Endothelial cell of umbilical vein (primary cell): ENCODE measurements at regions not wholly inside any gene's neighbourhood (a gene's known extent, or its start where the extent isn't known, plus 50 kb on each side); places are given as distances from the start of the nearest gene placed in this dataset.

Source experiments
- BruUV-seq: library from RNA; stranded (reverse); fragments of 400-500 nt; replicated peaks from 2 replicates; lab custom pipeline; 2021; lab: Mats Ljungman, UMichigan
- CTCF ChIA-PET: fragments of 300-600, 350-600 bp; sonication (Branson Sonifier 250); formaldehyde crosslinking; loops from one replicate; lab custom pipeline; 2021; ENCODE audit warnings: antibody characterized with exemption, inconsistent platforms; lab: Charles Lee
- POLR2A ChIA-PET: fragments of 300-600, 350-600 bp; sonication (Branson Sonifier 250); formaldehyde crosslinking; loops from one replicate; lab custom pipeline; 2021; ENCODE audit warnings: antibody characterized with exemption, inconsistent platforms; lab: Charles Lee
- DNase-seq: peaks from one replicate; pipeline ENCODE4 v3.0.0-alpha.2; 2011; ENCODE audit warnings: low read depth, low spot score
- FAIRE-seq: peaks from 2 replicates; lab custom pipeline; 2011; peaks lifted over from hg19 to GRCh38; lab: Jason Lieb, UNC
- H2AFZ ChIP-seq: 2 replicates; pipeline ENCODE4 v1.6.0; 2012; ENCODE audit warnings: low read depth, low read length, control low read depth, inconsistent platforms
- H3K27ac ChIP-seq: 2 replicates; pipeline ENCODE4 v1.5.1; 2011; ENCODE audit warnings: low read depth, mild to moderate bottlenecking, control low read depth, low read length, moderate library complexity; ENCODE audit not compliant: insufficient read depth
- H3K27me3 ChIP-seq, 2 experiments: 2 replicates each; pipeline versions ENCODE4 v1.6.0 to v1.6.1; 2011; ENCODE audit warnings: low read length in 2 of 2, mixed read lengths in 1 of 2; ENCODE audit not compliant: control insufficient read depth in 2 of 2, insufficient read depth in 2 of 2
- H3K36me3 ChIP-seq, 2 experiments: 2 replicates in 1 of 2; 3 replicates in 1 of 2; pipeline ENCODE4 v1.5.1; 2011; ENCODE audit warnings: low read length in 2 of 2, mild to moderate bottlenecking in 1 of 2, moderate library complexity in 1 of 2; ENCODE audit not compliant: control insufficient read depth in 2 of 2, insufficient read depth in 2 of 2; ENCODE audit errors: extremely low read depth in 1 of 2
- H3K4me1 ChIP-seq: 3 replicates; pipeline ENCODE4 v1.5.1; 2011; ENCODE audit warnings: mild to moderate bottlenecking, low read length; ENCODE audit not compliant: control insufficient read depth, insufficient read depth; ENCODE audit errors: extremely low read depth
- H3K4me2 ChIP-seq: 2 replicates; pipeline ENCODE4 v1.6.1; 2011; ENCODE audit warnings: low read length, control low read depth, mixed read lengths; ENCODE audit not compliant: insufficient read depth
- H3K4me3 ChIP-seq, 3 experiments: fragments of 200-600 bp in 1 of 3; sonication (generic), shearing (Covaris generic) in 1 of 3; replicated peaks in 1 of 3; 2 replicates each; pipeline ENCODE4 v1.5.1; 2011 to 2016; ENCODE audit warnings: control low read depth in 3 of 3, low read length in 3 of 3, mild to moderate bottlenecking in 2 of 3, inconsistent platforms in 1 of 3, low read depth in 1 of 3, moderate library complexity in 1 of 3; ENCODE audit not compliant: insufficient read depth in 1 of 3
- H3K79me2 ChIP-seq: 2 replicates; pipeline ENCODE4 v1.6.0; 2012; ENCODE audit warnings: low read length, inconsistent platforms; ENCODE audit not compliant: control insufficient read depth, insufficient read depth
- H3K9ac ChIP-seq: replicated peaks from 2 replicates; pipeline ENCODE3; 2011; ENCODE audit warnings: low read length, control low read depth; ENCODE audit not compliant: insufficient read depth; ENCODE audit errors: extremely low read depth
- H3K9me1 ChIP-seq: replicated peaks from 3 replicates; pipeline ENCODE4 v1.6.0; 2011; ENCODE audit warnings: mild to moderate bottlenecking, low read length; ENCODE audit not compliant: control insufficient read depth, insufficient read depth; ENCODE audit errors: extremely low read depth
- H3K9me3 ChIP-seq: replicated peaks from 2 replicates; pipeline ENCODE4 v1.5.1; 2012; ENCODE audit warnings: low read length, inconsistent platforms; ENCODE audit not compliant: control insufficient read depth, insufficient read depth
- H4K20me1 ChIP-seq: replicated peaks from 2 replicates; pipeline ENCODE3; 2011; ENCODE audit warnings: mild to moderate bottlenecking, low read length; ENCODE audit not compliant: control insufficient read depth, insufficient read depth; ENCODE audit errors: extremely low read depth
- CTCF ChIP-seq, 2 donors: IDR thresholded peaks; 1 replicate in 1 of 2; 2 replicates in 1 of 2; pipeline ENCODE4 v1.5.1; 2011; ENCODE audit warnings: low read length in 2 of 2, mild to moderate bottlenecking in 2 of 2, moderate library complexity in 2 of 2, control low read depth in 1 of 2, inconsistent platforms in 1 of 2, low read depth in 1 of 2; ENCODE audit not compliant: insufficient read depth in 1 of 2; ENCODE audit errors: extremely low read depth in 1 of 2
- EZH2 ChIP-seq: IDR thresholded peaks from 2 replicates; pipeline ENCODE4 v1.6.1; 2012; ENCODE audit warnings: borderline replicate concordance, low read depth, mild to moderate bottlenecking, moderate library complexity, low read length, inconsistent platforms; ENCODE audit not compliant: severe bottlenecking
- FOS ChIP-seq: IDR thresholded peaks from 2 replicates; pipeline ENCODE4 v1.6.1; 2011; ENCODE audit warnings: mild to moderate bottlenecking, low read length, moderate library complexity, borderline replicate concordance; ENCODE audit not compliant: insufficient read depth
- GATA2 ChIP-seq: IDR thresholded peaks from 2 replicates; pipeline ENCODE4 v1.7.0; 2011; ENCODE audit warnings: low read depth, mild to moderate bottlenecking, moderate library complexity, mixed read lengths, low read length; ENCODE audit not compliant: insufficient read length, insufficient read depth
- JUN ChIP-seq: IDR thresholded peaks from 2 replicates; pipeline ENCODE4 v1.6.1; 2011; ENCODE audit warnings: borderline replicate concordance, low read depth; ENCODE audit not compliant: insufficient read length, insufficient read depth
- MYC ChIP-seq: IDR thresholded peaks from one replicate; pipeline ENCODE4 v1.6.1; 2011; ENCODE audit warnings: mild to moderate bottlenecking, low read depth, low read length
- POLR2A ChIP-seq: IDR thresholded peaks from 2 replicates; pipeline ENCODE4 v1.6.1; 2012; ENCODE audit warnings: low read depth, mild to moderate bottlenecking, control low read depth, low read length
- POLR2AphosphoS5 ChIP-seq: IDR thresholded peaks from 2 replicates; pipeline ENCODE4 v1.6.1; 2012; ENCODE audit warnings: low read depth, mild to moderate bottlenecking, control low read depth, low read length, moderate library complexity; ENCODE audit not compliant: insufficient read depth
- dilution Hi-C: fragments of 300-500 bp; cut with MboI; formaldehyde crosslinking; loops from one replicate; pipeline ENCODE4 v1.15.0; 2019; ENCODE audit warnings: low sequenced_read_pairs; ENCODE audit not compliant: extremely low pct_ligation_motif_present
- intact Hi-C: fragments of 100-400 bp; cut with micrococcal nuclease; formaldehyde crosslinking; loops from one replicate; pipeline ENCODE4 v1.10.0; 2022
- TF ChIP-seq, protein P1 (sequence below): IDR thresholded peaks from 2 replicates; pipeline ENCODE4 v1.6.1; 2011; ENCODE audit not compliant: insufficient read depth, insufficient read length

DNA sequence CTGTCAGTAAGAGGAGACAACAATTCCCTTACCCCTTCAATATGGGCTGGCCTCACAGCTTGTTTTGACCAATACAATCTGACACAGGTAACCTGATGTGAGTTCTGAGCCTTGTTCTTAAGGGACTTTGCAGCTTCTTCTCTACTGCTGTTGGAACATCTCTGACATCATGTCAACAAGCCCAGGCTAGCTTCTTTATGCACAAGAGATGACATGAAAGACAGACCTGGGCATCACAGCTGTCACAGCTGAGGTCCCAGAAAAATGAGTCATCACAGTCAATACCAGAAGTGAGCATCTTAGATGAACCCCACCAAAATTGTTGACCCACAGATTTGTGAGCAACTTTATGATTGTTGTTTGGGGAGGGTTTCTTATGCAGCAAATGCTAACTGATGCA is 431.7 kb upstream of the PSMD7 start:
- Histone ChIP-seq H3K27me3 (no peaks in the 10 kb centered on the region), H3K27ac (no peak overlapping the region), H3K9ac (no peak overlapping the region), H3K4me1 (no peaks in the 10 kb centered on the region), H3K36me3 (no peaks in the 10 kb centered on the region), H4K20me1 (no peaks in the 10 kb centered on the region), H2AFZ (no peak overlapping the region), H3K4me3 (no peak overlapping the region), H3K4me2 (no peak overlapping the region), H3K9me1 (no peaks in the 10 kb centered on the region), H3K9me3 (no peaks in the 10 kb centered on the region), H3K79me2 (no peaks in the 10 kb centered on the region)
- DNase-seq (no peak), FAIRE-seq (no peak)
- TF ChIP-seq FOS (no peak), POLR2A (no peak)
- BruUV-seq: no TSS peak
- POLR2A ChIA-PET: no interaction called here
- intact Hi-C loops (no loop called here), dilution Hi-C loops (no loop called here)
- CTCF ChIA-PET: no interaction called here

DNA sequence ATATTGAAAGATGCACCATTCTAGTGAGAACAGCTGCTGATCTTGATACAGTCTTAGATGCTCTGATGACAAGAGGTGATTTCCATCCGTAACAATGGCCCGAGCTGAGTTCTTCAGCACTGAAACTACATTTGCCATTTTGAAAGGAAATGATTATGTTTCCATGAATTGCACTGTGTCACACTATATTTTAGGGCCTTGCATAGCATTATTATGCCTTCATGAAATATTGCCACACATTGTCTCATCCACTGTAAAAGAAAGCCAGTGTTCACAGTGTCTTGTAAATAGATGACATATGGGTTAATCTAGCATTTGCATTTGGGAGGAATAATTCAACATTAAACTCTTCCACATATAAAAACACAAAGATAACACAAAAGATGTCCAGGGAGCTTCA is 438.3 kb upstream of the PSMD7 start:
- Histone ChIP-seq H3K9me1 (no peaks in the 10 kb centered on the region), H3K27me3 (no peaks in the 10 kb centered on the region), H3K9me3 (no peaks in the 10 kb centered on the region), H3K4me1 (no peaks in the 10 kb centered on the region), H2AFZ (no peak overlapping the region), H3K27ac (no peak overlapping the region), H3K4me3 (no peak overlapping the region), H3K4me2 (no peak overlapping the region), H4K20me1 (no peaks in the 10 kb centered on the region), H3K36me3 (no peaks in the 10 kb centered on the region), H3K79me2 (no peaks in the 10 kb centered on the region), H3K9ac (no peak overlapping the region)
- TF ChIP-seq MYC (no peak), FOS (no peak), POLR2AphosphoS5 (no peak), POLR2A (no peak), EZH2 (no peak), GATA2 (no peak), JUN (no peak), CTCF (IDR thresholded peaks at IDR 0.05; ENCODE audit: extremely low read depth in 1 of 2, insufficient read depth in 1 of 2, low read depth in 1 of 2, low read length in 2 of 2) (no peak)
- TF ChIP-seq, protein P1, sequence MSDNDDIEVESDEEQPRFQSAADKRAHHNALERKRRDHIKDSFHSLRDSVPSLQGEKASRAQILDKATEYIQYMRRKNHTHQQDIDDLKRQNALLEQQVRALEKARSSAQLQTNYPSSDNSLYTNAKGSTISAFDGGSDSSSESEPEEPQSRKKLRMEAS: no peak
- intact Hi-C loops: no loop called here
- dilution Hi-C loops: no loop called here
- FAIRE-seq (no peak), DNase-seq (no peak)
- CTCF ChIA-PET: no interaction called here
- no TSS peak for BruUV-seq
- POLR2A ChIA-PET: no interaction called here
